ENCODE measurements at regions not wholly inside any gene's neighbourhood (a gene's known extent, or its start where the extent isn't known, plus 50 kb on each side); places are given as distances from the start of the nearest gene placed in this dataset.

DNA sequence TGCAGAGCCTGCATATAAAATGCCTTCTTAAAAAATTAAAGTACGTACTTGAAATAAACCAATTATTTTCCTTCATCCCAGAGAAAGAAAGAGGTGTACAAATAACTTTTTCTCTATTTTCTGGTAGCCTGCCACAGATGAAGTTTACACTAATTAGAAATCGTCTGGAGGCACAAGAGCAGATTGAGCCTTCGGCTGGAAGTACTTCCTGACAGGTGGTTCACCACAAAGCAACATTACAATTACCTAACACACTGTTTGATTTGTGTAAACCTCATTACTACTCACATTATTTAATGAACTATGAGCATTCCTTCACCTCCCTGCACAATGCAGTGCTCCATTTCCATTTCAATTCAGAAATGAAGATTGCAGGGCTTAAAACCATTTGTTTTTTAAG, 856.1 kb downstream of the SI start:
- intact Hi-C loops (cut with DNase I) = no loop called here
- DNase-seq (ENCODE audit: missing footprints) (no peak), ATAC-seq (no peak)

GRCh38 chr3:164221297-164221696, 857.0 kb downstream of the SI start:
- DNase-seq (ENCODE audit: missing footprints) (no peak), ATAC-seq (no peak)
- intact Hi-C loops (cut with DNase I) = no loop called here

DNA sequence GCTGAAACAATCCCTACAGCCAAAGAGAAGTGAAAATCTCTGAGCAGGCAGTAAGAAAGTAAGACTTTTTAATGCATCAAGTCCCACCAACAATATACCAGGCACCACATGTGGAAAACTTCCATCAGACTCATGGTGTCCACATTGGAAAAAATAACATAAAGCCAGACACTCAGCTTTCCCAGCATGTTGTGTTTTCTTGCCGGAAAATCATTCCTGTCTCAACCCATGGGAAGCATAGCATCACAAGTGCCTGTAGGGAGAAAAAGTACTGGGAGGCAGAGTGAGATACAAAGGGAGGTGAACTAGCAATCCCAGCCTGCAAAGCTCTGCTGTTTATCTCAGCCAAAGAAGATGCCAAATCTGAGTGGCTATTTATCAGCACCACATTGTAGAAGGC, 868.9 kb downstream of the SI start:
- no peak for ATAC-seq
- no peak for DNase-seq (ENCODE audit: missing footprints)
- intact Hi-C loops (cut with DNase I) = no loop called here

DNA sequence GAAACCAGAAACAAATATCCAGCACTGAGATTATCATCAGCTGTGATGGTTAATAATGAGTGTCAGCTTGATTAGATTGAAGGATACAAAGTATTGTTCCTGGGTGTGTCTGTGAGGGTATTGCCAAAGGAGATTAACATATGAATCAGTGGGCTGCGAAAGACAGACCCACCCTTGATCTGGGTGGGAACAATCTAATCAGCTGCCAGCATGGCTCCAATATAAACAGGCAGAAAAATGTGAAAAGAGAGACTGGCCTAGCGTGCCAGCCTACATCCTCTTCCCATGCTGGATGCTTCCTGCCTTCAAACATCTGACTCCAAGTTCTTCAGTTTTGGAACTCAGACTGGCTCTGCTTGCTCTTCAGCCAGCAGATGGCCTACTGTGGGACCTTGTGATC, 869.5 kb downstream of the SI start:
- no peak for ATAC-seq
- DNase-seq (ENCODE audit: missing footprints) = no peak
- intact Hi-C loops (cut with DNase I) = no loop called here

- DNase-seq (ENCODE audit: missing footprints) (no peak), ATAC-seq (no peak)
- intact Hi-C loops (cut with DNase I) = no loop called here
Observed at GRCh38 chr3:164208048-164208447, 870.2 kb downstream of the SI start.

DNA sequence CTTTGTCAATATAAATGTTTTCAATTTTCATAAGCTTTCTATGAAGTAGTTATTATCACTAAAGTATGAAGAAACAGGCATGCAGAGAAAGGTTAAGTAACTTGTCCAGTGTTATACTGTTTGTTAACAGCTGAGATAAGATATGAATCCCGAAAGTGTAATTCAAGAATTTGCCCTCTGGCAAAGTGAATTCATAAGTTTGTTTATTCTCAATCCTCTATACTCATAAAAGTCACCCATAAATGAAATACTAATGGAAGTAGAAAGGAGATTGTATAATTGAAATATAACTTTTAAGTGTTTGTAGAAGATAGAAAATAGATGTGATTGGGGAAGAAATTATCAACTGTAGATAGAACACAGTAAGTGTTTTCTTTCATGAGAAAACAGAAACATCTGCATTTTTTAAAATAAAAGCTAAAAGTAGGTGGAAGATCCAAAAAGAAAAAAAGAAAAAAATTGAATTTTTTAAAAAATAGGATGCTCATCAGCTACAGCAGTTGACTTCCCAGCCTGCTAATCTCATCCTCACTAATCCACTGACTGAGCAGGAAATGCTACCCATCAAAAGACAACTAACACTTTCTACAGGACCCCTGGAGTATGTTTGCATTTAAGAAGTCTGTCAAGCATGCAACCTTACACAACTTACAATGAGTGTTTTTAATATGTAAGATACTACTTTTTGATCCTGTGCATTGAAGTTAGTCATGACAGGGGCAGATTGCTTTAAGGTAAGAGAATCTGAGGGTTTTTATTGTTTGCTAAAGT, 878.1 kb downstream of the SI start:
- no peak for ATAC-seq

DNA sequence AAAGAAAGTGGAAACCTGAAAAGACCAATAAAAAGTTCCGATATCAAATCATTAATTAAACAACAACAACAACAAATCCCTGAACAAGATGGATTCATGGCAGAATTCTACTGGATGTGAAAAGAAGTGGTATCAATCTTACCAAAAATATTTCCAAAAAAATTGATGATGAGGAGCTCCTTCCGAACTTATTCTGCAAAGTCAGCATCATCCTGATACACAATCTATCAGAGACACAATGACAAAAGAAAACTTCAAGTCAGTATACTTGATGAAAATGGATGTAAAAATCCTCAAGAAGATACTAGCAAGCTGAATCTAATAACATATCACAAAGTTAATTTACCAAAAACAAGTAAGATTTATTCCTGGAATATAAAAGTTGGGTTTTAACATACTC, 881.8 kb downstream of the SI start:
- DNase-seq (ENCODE audit: missing footprints) = no peak
- intact Hi-C loops (cut with DNase I) = no loop called here
- ATAC-seq = no peak

More for the DNA sequence above, 878.1 kb downstream of the SI start:
- intact Hi-C loops (cut with DNase I) = no loop called here
- DNase-seq (ENCODE audit: missing footprints) = no peak

DNA sequence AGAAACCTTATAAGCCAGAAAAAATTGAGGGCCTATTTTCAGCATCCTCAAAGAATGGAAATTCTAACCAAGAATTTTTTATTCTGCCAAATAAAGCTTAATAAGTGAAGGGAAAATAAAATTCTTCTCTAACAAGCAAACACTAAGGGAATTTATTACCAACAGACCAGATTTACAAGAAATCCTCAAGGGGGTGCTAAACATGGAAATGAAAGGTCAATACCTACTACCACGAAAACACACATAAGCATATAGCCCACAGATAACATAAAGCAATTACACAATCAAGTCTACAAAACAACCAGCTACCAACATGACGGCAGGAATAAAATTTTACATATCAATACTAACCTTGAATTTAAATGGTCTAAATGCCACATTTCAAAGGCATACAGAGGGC, 883.5 kb downstream of the SI start:
- intact Hi-C loops (cut with DNase I) = no loop called here
- no peak for ATAC-seq
- DNase-seq (ENCODE audit: missing footprints) = no peak

DNA sequence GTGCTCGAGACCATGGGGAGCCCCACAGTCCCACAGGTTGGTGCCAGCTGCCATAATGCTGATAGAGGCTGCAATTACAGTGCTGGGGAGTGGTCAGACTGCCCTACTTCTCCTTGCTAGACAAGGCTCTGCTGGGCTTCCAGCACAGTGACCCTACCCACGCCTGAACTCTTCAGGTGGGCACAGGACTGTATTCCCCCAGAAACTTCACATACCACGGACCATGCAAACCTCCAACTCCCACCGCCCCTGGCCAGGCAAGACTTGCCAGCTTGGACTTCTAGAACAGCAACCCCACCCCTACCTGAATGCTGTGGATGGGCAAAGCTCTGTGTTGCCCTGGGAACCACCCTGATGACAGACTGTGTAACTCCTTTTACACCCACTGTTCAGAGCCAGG, 885.3 kb downstream of the SI start:
- intact Hi-C loops (cut with DNase I) = no loop called here
- no peak for ATAC-seq
- DNase-seq (ENCODE audit: missing footprints) = no peak

DNA sequence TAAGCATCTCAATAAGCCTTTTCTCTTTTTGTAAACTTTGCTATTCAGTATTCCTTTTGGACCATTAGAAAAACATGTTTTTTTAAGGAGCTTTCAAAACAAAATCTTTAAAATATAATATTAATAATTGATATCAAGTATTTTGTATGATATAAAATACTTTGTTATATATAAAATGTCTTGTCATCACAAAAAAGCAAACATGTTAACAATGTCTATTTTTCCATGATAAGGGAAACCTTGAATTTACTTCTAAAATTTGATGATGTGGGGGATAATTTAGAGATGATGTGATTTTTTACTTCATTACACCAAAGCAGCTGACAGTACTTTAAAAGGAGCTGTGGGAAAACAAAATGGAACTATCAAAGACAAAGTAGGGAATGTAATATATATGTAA, 887.7 kb downstream of the SI start:
- no peak for DNase-seq (ENCODE audit: missing footprints)
- ATAC-seq = no peak

GRCh38 chr3:164186095-164186494, 892.2 kb downstream of the SI start:
- intact Hi-C loops (cut with DNase I) = no loop called here
- ATAC-seq (no peak), DNase-seq (ENCODE audit: missing footprints) (no peak)

More for the DNA sequence above, 887.7 kb downstream of the SI start:
- intact Hi-C loops (cut with DNase I) = no loop called here

DNA sequence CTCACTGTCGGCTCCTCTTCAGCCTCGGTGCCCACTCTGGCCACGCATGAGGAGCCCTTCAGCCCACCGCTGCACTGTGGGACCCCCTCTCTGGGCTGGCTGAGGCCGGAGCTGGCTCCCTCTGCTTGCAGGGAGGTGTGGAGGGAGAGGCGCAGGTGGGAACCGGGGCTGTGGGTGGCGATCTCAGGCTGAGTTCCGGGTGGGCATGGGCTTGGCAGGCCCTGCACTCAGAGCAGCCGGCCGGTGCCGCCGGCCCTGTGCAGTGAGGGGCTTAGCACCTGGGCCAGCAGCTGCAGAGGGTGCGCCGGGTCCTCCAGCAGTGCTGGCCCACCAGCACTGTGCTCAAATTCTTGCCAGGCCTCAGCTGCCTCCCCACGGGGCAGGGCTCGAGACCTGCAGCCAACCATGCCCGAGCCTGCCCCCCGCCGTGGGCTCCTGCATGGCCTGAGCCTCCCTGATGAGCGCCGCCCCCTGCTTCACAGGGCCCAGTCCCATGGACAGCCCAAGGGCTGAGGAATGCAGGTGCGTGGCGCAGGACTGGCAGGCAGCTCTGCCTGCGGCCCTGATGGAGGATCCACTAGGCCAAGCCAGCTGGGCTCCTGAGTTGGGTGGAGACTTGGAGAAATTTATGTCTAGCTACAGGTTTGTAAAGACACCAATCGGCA, 899.1 kb downstream of the SI start:
- ATAC-seq (no peak), DNase-seq (ENCODE audit: missing footprints) (peak; percentile 39)
- intact Hi-C loops (cut with DNase I) = no loop called here

- ATAC-seq = no peak
- intact Hi-C loops (cut with DNase I) = no loop called here
- DNase-seq (ENCODE audit: missing footprints) = no peak
Observed at GRCh38 chr3:164174059-164174458, 904.2 kb downstream of the SI start.

DNA sequence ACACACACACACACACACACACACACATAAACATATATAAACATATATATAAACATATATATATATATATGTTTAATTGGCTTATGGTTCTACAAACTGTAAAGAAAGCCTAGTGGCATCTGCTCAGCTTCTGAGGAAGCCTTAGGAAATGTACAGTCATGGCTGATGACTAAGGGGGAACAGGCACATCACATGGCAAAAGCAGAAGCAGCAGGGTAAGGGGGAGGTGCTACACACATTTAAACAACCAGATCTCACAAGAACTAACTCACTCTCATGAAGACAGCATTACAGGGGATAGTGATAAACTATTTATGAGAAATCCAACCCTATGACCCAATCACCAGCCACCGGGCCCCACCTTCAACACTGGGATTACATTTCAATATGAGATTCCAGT, 922.9 kb downstream of the SI start:
- DNase-seq (ENCODE audit: missing footprints) (no peak), ATAC-seq (no peak)
- intact Hi-C loops (cut with DNase I) = no loop called here

GRCh38 chr3:164144824-164145223, 933.5 kb downstream of the SI start:
- intact Hi-C loops (cut with DNase I) = no loop called here

DNA sequence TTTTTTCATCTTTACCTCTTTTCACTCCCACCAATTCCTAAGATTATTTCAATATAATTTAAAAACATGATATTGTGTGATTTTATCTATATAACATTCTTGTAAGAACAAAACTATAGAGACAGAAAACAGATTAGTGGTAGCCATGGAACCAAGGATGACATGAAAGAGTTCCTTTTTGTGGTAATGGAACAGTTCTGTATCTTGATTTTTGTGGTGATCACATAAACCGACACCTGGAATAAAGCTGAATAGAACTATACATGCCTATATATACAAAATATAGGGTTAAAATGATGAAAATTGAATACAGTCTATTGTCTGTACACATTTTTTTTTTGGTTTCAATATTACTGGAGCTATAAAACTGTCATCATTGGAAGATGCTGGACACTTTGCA, 945.4 kb downstream of the SI start:
- intact Hi-C loops (cut with DNase I) = no loop called here
- ATAC-seq = no peak

More at GRCh38 chr3:164144824-164145223, 933.5 kb downstream of the SI start:
- ATAC-seq = no peak
- no peak for DNase-seq (ENCODE audit: missing footprints)

DNA sequence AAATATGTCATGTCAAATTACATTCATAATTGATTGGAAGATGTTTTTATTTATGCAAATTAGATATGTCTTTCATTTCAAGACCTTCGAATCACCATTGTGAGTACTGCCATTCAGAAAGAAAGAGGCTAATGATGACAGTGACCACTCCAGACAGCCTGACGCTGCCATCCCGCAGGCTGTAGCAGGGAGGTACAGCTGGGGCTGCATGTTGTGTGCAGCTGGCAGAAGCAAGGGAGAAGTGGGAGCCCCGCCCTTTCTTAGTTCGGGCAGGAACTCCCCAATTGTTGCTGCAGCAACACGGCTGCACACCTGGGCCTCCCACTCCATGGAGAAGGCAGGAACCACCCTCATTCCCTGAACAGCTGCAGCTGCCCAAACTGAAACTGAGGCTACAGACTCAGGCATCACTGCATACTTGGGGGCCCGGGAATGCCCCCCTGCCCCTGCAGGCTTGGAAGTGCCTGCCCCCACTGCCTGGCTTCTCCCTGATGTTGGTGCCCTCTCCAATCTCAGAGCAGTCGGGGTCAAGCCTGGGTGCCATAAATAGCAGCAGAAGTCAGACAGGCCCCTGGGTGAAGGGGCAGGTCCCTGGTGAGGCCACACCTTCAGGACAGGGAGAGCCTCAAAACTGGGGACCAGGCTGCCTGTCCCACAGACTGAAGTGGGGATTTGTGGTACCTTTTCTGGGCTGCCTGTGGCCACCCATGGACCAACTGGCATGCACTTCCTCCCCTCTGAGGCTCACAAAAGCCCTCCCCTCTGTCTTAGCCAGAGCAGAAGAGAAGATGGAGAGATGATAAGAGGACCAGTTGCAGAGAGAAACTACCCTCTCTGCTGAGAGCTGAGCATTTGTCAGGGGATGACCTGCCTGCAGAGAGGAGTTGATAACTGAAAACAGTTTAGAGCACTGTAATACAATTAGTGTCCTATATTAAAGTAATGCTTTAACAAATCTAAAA, 964.6 kb downstream of the SI start:
- intact Hi-C loops (cut with DNase I) = no loop called here
- no peak for DNase-seq (ENCODE audit: missing footprints)
- no peak for ATAC-seq

More for the DNA sequence above, 945.4 kb downstream of the SI start:
- no peak for DNase-seq (ENCODE audit: missing footprints)

DNA sequence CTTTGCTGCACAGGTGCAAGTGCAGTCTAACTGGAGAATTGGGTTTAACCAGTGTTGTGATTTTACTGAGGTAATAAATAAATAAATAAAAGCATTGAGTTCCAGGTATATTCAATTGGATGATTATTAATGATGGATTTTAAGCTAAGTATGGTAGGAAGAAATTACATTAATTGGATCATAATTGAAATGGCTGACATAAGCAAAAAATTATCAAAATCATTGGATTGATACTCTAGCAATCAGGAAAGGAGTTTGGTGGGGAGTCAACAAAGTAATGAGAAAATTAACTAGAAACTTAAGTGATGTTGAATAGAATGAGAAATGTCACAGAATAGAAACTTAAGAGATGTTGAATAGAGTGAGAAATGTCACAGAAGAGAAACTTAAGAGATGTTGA, 981.9 kb downstream of the SI start:
- no peak for DNase-seq (ENCODE audit: missing footprints)
- intact Hi-C loops (cut with DNase I) = no loop called here
- ATAC-seq = no peak

- intact Hi-C loops (cut with DNase I) = no loop called here
- no peak for ATAC-seq
Observed at GRCh38 chr3:164095949-164096348, 982.3 kb downstream of the SI start.

GRCh38 chr3:164095279-164095678, 983.0 kb downstream of the SI start:
- intact Hi-C loops (cut with DNase I) = no loop called here
- DNase-seq (ENCODE audit: missing footprints) (no peak), ATAC-seq (no peak)

More at GRCh38 chr3:164095949-164096348, 982.3 kb downstream of the SI start:
- DNase-seq (ENCODE audit: missing footprints) = no peak
